Panc1 (cell line): ENCODE measurements at regions not wholly inside any gene's neighbourhood (a gene's known extent, or its start where the extent isn't known, plus 50 kb on each side); places are given as distances from the start of the nearest gene placed in this dataset.

Experiments
- CTCF ChIP-seq: fragments of 450-650 bp; IDR thresholded peaks from 2 replicates; pipeline ENCODE4 v1.5.1; 2017; ENCODE audit warnings: mild to moderate bottlenecking
- POLR2AphosphoS5 ChIP-seq: IDR thresholded peaks from 2 replicates; pipeline ENCODE4 v1.6.1; 2012; ENCODE audit warnings: mild to moderate bottlenecking, low read depth, low read length, moderate library complexity
- SIN3A ChIP-seq: IDR thresholded peaks from 2 replicates; pipeline ENCODE4 v1.6.1; 2012; ENCODE audit warnings: low read depth, mild to moderate bottlenecking, low read length, moderate library complexity, borderline replicate concordance; ENCODE audit not compliant: insufficient read depth
- TCF7L2 ChIP-seq: IDR thresholded peaks from 2 replicates; pipeline ENCODE4 v1.6.1; 2011; ENCODE audit warnings: mild to moderate bottlenecking, low read depth, low read length, inconsistent platforms

- TF ChIP-seq CTCF, result no peak
- TF ChIP-seq POLR2AphosphoS5, result no peak
- TF ChIP-seq SIN3A, result no peak
- no peak for TF ChIP-seq TCF7L2
Observed at GRCh38 chr16:13403326-13403725, 501.9 kb downstream of the SHISA9 start.
